Inferior parietal cortex (tissue), 1 donor: ENCODE measurements at regions not wholly inside any gene's neighbourhood (a gene's known extent, or its start where the extent isn't known, plus 50 kb on each side); places are given as distances from the start of the nearest gene placed in this dataset.

Experiments used
- DNase-seq: peaks from one replicate; pipeline ENCODE4 v3.0.0-alpha.2; 2016; ENCODE audit errors: extremely low spot score

DNA sequence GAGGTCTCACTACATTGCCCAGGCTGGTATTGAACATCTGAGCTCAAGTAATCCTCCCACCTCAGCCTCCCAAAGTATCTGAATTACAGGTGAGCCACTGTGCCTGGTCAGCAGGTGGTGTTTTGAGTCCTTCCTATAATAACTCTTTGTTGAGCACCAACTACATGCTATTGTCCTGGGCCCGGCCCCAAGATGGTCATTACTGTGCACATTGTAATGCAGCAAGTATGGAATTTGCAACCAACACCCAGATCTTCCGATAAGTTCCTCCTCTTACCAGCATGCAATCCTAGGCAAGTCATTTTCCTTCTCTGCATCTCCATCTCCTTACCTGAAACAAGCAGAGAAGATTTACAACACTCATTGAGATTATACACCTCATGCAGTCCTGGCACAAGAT lies 510.3 kb upstream of the KLF4 start:
- no peak for DNase-seq

- no peak for DNase-seq
These were observed 509.4 kb upstream of the KLF4 start for GRCh38 chr9:107999011-107999410.

GRCh38 chr9:107994648-107995047 lies 505.1 kb upstream of the KLF4 start:
- no peak for DNase-seq

DNA sequence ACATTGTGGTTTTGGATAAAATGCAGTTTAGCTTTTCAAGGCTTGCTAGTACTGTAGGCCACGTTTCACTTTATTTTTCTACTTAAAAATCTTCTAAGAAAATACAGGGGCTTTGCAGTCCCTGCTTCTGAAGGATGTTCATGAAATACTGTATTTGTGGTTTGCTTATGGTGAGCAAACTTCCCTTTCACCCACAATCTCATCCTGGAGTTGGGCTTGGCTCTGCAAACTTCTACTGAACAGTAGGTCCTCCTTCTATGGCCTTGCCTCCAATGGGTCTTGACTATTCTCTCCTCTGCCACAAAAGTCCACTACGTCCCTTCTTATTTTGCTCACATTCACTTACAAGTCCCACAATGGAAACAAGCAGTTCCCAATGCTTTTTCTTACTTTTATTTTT lies 502.7 kb upstream of the KLF4 start:
- no peak for DNase-seq

GRCh38 chr9:107991581-107991980 lies 502.0 kb upstream of the KLF4 start:
- DNase-seq = no peak

DNA sequence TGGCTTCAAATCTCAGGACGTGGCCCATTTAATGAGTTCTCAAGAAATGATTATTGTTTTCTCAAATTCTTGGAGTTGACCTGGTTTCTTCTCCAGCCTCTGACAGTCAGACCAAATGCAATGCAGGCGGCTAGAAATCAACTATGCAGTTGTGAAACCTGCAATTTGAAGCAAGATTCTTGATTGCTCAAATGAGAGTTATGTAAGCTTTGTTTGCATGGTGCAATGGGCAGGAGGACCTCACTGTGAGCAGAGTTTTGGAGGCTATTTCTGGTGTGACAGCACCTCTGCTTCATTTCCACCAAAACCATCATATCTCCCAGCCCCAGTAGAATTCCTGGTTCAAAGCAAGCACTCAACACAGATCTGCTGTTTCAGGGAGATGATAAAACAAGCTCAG lies 500.0 kb upstream of the KLF4 start:
- DNase-seq = no peak

- DNase-seq = no peak
These were observed 499.5 kb upstream of the KLF4 start for GRCh38 chr9:107989099-107989498.

DNA sequence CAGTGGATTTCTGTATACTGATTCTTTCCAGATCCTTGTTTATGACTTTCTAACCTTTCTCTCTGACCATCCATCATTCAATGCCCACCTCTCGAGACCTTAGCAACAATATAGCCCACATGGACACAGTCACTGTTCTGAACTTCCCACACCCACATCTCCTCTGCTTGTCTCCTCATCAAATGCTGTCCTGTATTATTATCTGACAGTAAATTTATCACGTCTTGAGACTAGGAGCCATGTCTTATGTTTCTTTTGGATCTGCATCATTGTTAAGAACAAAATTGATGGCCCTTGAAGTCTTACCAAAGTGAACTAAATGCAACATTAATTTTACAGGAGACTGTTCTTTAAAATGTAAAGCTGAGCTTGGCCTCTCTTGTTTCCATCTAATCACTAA lies 495.4 kb upstream of the KLF4 start:
- DNase-seq = no peak

DNA sequence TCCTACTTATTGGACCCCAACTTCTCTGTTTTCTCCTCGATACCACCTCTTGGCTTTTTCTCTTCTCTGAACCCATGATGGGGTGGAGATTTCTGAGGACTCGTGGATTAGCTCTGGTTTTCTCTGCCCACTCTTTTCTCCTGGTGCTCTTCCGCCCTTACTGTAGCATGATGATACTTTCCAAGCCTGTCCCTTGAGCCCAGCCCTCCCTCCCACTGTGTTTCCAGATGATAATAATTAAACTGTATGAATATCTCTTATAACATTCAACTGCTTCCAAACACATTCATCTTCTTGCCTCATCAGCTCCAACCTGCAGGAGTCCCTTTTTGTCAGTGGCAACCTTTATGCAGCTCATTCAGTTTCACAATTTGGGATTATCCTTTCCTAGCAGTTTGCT lies 494.2 kb upstream of the KLF4 start:
- no peak for DNase-seq

DNA sequence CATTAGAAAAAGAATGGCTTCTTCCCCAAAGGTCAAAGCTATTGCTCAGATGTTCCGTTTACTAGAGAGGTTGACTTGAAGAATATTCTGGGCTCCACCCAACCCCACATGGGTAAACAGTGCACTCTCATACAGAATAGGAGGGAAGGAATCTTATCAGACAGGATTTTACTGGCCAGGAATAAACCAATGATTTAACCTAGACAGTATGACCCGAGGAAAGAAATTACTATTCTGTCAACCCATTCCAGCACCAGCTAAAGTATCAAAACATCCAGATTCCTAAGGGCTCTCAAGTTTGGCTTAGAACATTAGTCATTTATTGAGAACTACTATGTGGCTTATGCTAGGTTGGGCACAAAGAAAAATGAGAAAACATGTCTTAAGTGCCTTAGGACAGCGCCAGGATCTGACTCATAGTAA lies 493.6 kb upstream of the KLF4 start:
- no peak for DNase-seq

- DNase-seq = no peak
These were observed 493.2 kb upstream of the KLF4 start for GRCh38 chr9:107982745-107983144.

DNA sequence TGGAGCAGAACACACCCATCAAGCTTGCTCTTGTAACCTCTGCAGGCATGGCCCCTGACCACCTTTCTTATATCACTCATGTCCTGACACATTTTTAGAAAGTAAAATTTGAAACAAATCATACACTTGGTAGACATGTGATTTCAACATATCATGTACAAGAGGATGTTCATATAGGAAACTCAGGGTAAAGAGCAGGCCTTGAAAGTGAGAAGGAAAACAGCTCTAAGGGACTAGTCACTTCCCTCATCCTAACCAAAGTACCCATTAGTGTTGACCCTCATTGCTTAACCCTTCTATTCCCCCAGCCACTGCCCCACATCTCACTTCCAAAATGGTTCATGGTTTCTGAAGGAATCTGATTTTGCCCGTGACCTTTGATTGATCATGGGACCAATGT lies 492.4 kb upstream of the KLF4 start:
- DNase-seq = no peak

- no peak for DNase-seq
These were observed 491.4 kb upstream of the KLF4 start for GRCh38 chr9:107980984-107981383.

DNA sequence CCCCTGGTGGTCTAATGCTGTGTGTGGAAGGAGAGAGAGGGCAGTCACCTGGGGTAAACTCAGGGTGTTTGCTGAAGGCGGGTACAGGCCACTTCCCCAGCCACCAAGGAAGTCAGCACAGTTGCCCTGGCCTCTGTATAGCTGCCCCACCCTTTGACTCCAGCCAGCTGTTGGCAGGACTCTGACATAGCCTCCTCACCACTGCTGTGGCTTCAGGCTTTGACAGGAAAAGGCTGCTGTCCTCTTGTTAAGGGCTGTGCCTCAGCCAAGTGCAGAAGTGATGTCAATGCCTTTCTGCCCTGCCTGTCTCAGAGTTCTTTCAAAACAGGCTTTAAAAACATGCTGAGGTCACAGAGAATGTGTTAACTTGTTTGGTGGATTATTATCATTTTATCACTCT lies 487.2 kb upstream of the KLF4 start:
- no peak for DNase-seq

DNA sequence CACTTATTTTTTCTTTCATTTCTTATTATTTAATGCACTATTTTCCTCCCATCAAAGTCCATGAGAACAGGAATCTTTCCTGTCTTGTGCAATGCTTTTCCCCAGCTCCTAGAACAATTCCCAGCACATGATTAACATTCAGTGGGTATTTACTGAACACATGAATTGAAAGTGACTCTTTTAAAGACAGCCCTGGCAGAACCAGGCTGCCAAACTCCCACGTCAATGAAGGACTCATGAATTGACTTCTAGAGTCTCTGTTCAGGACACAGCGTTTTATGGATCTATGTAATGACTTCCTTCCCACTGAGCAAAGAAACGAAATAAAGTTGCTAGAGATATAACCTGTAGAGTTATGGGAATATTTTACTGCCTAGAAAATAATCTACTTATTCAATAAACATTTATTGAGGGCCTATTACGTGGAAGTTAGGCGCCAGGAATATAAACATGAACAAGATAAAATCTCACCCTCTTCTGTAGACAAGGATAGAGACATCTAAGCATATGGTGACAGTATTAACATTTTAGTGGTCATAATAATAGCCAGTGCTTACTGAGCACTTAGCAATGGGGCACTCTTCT lies 485.9 kb upstream of the KLF4 start:
- DNase-seq = no peak

GRCh38 chr9:107973451-107973850 lies 483.9 kb upstream of the KLF4 start:
- no peak for DNase-seq

GRCh38 chr9:107972346-107972745 lies 482.8 kb upstream of the KLF4 start:
- DNase-seq = no peak

DNA sequence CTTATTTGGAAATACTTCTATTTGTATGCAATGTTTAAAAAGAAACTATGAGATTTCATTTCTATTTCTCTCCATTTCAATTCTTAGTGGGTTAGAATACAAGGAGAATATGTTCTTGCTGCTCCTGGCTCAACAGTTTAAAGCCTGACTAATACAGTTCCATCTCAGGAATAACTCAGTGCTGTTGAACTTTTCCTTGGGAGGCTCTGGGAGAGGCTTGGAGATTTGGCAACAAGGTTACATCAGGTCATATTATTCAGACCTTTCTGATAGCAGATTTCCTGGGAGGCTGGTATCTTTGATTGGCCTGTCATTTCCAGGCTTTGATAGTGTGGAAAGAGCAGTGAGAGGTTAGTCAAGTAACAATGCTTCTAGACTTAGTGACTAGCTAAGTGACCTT lies 481.7 kb upstream of the KLF4 start:
- no peak for DNase-seq

GRCh38 chr9:107970726-107971125 lies 481.2 kb upstream of the KLF4 start:
- DNase-seq = no peak

- DNase-seq = no peak
These were observed 480.2 kb upstream of the KLF4 start for GRCh38 chr9:107969727-107970126.

DNA sequence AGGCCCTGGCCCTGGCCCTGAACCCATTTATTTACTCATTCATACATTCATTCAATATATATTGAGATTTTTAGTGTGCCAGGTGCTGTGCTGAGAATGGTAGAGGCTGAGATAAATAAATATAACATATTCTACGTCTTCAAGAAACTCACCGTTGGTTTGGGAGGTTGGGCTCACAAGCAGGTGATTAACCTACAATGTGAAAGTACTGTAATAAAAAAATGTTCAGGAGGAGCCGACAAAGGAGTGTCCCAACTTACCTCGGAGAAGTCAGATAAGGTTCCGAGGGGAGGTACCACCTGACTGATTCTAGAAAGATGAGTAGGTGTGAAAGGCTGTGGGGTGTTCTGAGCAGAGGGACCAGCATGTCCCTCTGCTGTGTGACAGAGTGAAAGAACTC lies 479.6 kb upstream of the KLF4 start:
- DNase-seq = no peak

DNA sequence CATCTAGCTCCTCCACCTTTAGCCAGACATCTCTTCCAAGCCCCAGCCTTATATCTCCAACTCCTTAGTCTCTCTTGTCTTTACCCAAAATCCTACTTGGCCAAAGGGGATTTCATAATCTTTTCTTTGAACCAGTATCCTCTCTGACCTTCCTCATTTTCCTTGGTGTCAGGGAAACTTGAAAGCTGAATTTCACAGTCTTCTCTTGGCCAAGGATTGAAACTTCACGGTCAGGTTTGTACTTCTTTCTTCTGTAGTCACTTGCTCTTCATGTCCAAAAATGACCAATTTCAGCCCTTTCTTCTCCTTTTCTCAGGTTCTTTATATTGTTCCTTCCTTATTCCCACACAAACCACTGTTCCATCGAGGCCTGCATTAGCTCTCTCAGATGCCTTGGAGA lies 473.7 kb upstream of the KLF4 start:
- DNase-seq = no peak

- DNase-seq = no peak
These were observed 471.3 kb upstream of the KLF4 start for GRCh38 chr9:107960916-107961315.

- DNase-seq = no peak
These were observed 464.7 kb upstream of the KLF4 start for GRCh38 chr9:107954312-107954711.
